Mesendoderm (in vitro differentiated cells): ENCODE measurements at regions not wholly inside any gene's neighbourhood (a gene's known extent, or its start where the extent isn't known, plus 50 kb on each side); places are given as distances from the start of the nearest gene placed in this dataset.

Source experiments
- DNase-seq: peaks from one replicate; pipeline ENCODE4 v3.0.0; 2013
- H2AK5ac ChIP-seq: 2 replicates; pipeline ENCODE4 v1.6.1; 2013; ENCODE audit warnings: low read length, inconsistent platforms
- H2BK120ac ChIP-seq: 2 replicates; pipeline ENCODE4 v1.6.1; 2013; ENCODE audit warnings: low read depth, mild to moderate bottlenecking, low read length, moderate library complexity, mixed read lengths
- H2BK15ac ChIP-seq: replicated peaks from 2 replicates; pipeline ENCODE4 v1.6.1; 2013; ENCODE audit warnings: low read depth, mild to moderate bottlenecking, moderate library complexity
- H2BK5ac ChIP-seq: 2 replicates; pipeline ENCODE4 v1.6.1; 2013; ENCODE audit warnings: low read length, inconsistent platforms
- H3K18ac ChIP-seq: 2 replicates; pipeline ENCODE4 v1.6.1; 2013; ENCODE audit warnings: mild to moderate bottlenecking, low read length, mixed read lengths
- H3K23ac ChIP-seq: one replicate; pipeline ENCODE4 v1.6.1; 2013; ENCODE audit warnings: low read length
- H3K27ac ChIP-seq: 2 replicates; pipeline ENCODE4 v1.5.1; 2013; ENCODE audit warnings: low read depth, mild to moderate bottlenecking, inconsistent platforms, low read length, moderate library complexity
- H3K27me3 ChIP-seq: 2 replicates; pipeline ENCODE4 v1.6.1; 2013; ENCODE audit warnings: low read length, control low read depth, mild to moderate bottlenecking, inconsistent platforms; ENCODE audit not compliant: insufficient read depth, poor library complexity
- H3K36me3 ChIP-seq: 2 replicates; pipeline ENCODE4 v1.6.1; 2013; ENCODE audit warnings: low read length, inconsistent platforms; ENCODE audit not compliant: control insufficient read depth, insufficient read depth
- H3K4ac ChIP-seq: one replicate; pipeline ENCODE4 v1.6.1; 2013; ENCODE audit warnings: low read depth, mild to moderate bottlenecking, low read length, moderate library complexity
- H3K4me1 ChIP-seq: 2 replicates; pipeline ENCODE4 v1.6.1; 2013; ENCODE audit warnings: low read depth, low read length, inconsistent platforms; ENCODE audit not compliant: control insufficient read depth
- H3K4me2 ChIP-seq: 2 replicates; pipeline ENCODE4 v1.6.1; 2013; ENCODE audit warnings: low read length
- H3K4me3 ChIP-seq: 2 replicates; pipeline ENCODE4 v1.5.1; 2013; ENCODE audit warnings: mild to moderate bottlenecking, low read length
- H3K56ac ChIP-seq: one replicate; pipeline ENCODE4 v1.6.1; 2013; ENCODE audit warnings: low read length
- H3K79me1 ChIP-seq: 2 replicates; pipeline ENCODE4 v1.6.1; 2013; ENCODE audit warnings: low read length, inconsistent platforms
- H3K79me2 ChIP-seq: 2 replicates; pipeline ENCODE4 v1.6.1; 2013; ENCODE audit warnings: mild to moderate bottlenecking, low read length; ENCODE audit not compliant: control insufficient read depth, insufficient read depth
- H3K9ac ChIP-seq: 2 replicates; pipeline ENCODE4 v1.6.1; 2013; ENCODE audit warnings: low read length, inconsistent platforms
- H4K5ac ChIP-seq: one replicate; pipeline ENCODE4 v1.6.1; 2013; ENCODE audit warnings: low read length
- H4K8ac ChIP-seq: one replicate; pipeline ENCODE4 v1.6.1; 2013; ENCODE audit warnings: low read depth, mild to moderate bottlenecking, control low read depth, low read length, moderate library complexity
- WGBS: extraction: QIAGEN DNeasy Blood & Tissue Kit; methylation state at CpG from one replicate; pipeline ENCODE4 v1.1.7; 2013; ENCODE audit warnings: low lambda C conversion rate, missing lambda C conversion rate; ENCODE audit not compliant: insufficient coverage; ENCODE audit errors: extremely low coverage; 5-methylcytosine and 5-hydroxymethylcytosine counted together

DNA sequence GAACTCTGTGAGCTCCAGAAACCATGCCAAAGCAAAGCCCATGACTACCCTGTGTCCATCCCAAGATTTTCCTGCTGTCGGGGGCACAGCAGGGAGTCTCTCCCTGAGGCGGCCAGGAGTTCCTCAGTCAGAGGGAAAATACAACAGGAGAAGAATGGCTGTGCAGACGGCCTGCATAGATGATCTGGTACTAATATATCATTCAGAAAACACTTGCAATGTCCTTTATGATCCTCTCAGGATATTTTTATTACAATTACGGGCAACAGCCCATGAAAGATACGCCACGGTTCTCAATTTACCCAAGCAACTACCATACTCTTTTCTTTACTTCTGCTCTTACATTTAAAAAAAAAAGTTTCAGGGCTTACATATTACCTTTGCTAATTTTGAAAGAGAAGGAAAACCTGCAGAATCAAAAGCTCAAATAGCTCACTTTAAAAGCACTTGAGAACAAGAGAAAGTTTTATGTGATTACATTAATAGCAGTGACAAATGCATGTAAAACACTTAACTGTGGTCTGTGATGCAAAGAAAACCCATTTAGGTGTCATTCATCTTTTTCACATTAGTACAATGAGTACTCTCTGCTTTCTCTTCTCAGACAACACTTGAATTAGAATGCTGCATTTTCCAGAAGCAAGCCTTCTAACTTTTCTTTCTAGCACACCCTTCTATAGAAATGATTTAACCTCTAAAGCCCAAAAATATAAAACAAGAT, 460.8 kb downstream of the KLF5 start:
- Histone ChIP-seq H4K5ac (no peak overlapping the region), H2BK120ac (no peak overlapping the region), H3K23ac (no peak overlapping the region), H3K18ac (no peak overlapping the region), H3K36me3 (no peaks in the 10 kb centered on the region), H3K27ac (no peak overlapping the region), H3K4me3 (no peak overlapping the region), H2BK15ac (no peak overlapping the region), H2AK5ac (no peak overlapping the region), H3K79me1 (no peaks in the 10 kb centered on the region), H3K56ac (no peak overlapping the region), H3K4me2 (no peak overlapping the region), H3K27me3 (no peaks in the 10 kb centered on the region), H3K4ac (no peak overlapping the region), H3K9ac (no peak overlapping the region), H3K4me1 (no peaks in the 10 kb centered on the region), H2BK5ac (no peak overlapping the region), H3K79me2 (no peaks in the 10 kb centered on the region), H4K8ac (no peak overlapping the region)
- DNase-seq, result no peak
- WGBS, result no CpG with 5 or more reads among the region's 6 CpGs

DNA sequence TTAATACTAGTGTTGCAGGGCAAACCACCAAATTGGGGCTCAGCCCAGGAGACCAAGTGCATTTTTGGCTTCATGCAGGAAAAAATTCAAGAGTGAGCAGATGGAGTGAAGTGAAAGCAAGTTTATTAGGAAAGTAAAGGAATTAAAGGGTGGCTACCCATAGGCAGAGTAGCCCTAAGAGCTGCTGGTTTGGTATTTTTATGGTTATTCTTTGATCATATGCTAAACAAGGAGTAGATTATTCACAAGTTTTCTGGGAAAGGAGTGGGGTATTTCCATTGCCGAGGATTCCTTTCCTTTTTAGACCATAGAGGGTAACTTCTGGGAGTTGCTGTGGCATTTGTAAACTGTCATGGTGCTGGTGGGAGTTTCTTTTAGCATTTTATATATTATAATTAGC, 459.0 kb downstream of the KLF5 start:
- Histone ChIP-seq H3K79me2 (no peaks in the 10 kb centered on the region), H3K27ac (no peak overlapping the region), H2BK15ac (no peak overlapping the region), H3K9ac (no peak overlapping the region), H3K4ac (no peak overlapping the region), H3K79me1 (no peaks in the 10 kb centered on the region), H2BK120ac (no peak overlapping the region), H3K23ac (no peak overlapping the region), H3K4me3 (no peak overlapping the region), H3K27me3 (no peaks in the 10 kb centered on the region), H2BK5ac (no peak overlapping the region), H4K8ac (no peak overlapping the region), H3K18ac (no peak overlapping the region), H3K36me3 (no peaks in the 10 kb centered on the region), H4K5ac (no peak overlapping the region), H3K56ac (no peak overlapping the region), H3K4me2 (no peak overlapping the region), H2AK5ac (no peak overlapping the region), H3K4me1 (no peaks in the 10 kb centered on the region)
- DNase-seq, result no peak
- no CpG with 5 or more reads among the region's 1 CpG for WGBS

DNA sequence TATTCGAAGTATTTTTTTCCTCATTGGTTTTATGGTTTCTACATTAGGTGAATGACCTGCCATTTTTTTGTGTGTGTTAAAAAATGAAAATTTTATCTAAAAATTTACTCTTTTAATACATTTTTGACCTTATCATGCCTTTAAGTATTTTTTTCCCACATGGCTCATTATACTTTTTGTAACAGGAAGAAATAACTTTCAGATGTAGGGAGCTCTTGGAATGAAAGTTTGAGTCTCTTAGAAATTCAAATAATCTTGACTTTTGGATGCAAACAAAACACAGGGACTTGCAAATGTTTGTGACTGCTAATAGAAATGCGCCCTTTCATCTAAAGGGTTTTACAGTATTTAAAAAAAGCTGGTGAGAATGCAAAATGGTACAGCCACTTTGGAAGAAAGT, 457.9 kb downstream of the KLF5 start:
- Histone ChIP-seq H3K79me1 (no peaks in the 10 kb centered on the region), H4K5ac (no peak overlapping the region), H2AK5ac (no peak overlapping the region), H3K79me2 (no peaks in the 10 kb centered on the region), H3K4ac (no peak overlapping the region), H2BK15ac (no peak overlapping the region), H3K23ac (no peak overlapping the region), H4K8ac (no peak overlapping the region), H3K9ac (no peak overlapping the region), H3K4me2 (no peak overlapping the region), H3K27me3 (no peaks in the 10 kb centered on the region), H3K4me3 (no peak overlapping the region), H3K27ac (no peak overlapping the region), H3K18ac (no peak overlapping the region), H3K56ac (no peak overlapping the region), H3K36me3 (no peaks in the 10 kb centered on the region), H2BK5ac (no peak overlapping the region), H2BK120ac (no peak overlapping the region), H3K4me1 (no peaks in the 10 kb centered on the region)
- no CpG with 5 or more reads among the region's 2 CpGs for WGBS
- DNase-seq, result no peak

DNA sequence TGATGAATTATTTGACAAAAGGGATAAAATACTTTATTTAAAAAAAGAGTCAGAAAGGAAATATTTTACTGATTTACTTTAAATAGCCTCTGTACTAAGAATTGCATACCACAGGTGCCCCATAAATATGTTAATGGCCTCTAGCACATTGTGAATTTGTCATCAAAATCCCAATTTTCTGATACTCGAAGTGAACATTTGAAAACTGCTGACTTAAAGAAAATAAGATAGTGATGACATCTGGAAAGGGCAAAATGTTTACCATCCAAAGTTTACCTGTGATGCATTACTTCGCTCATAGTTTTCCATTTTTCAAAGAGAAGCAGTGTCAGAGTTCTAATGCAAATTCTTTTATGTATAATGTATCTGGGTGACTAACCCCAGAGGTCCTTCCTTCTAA, 455.4 kb downstream of the KLF5 start:
- Histone ChIP-seq H3K4me2 (no peak overlapping the region), H2BK5ac (no peak overlapping the region), H3K56ac (no peak overlapping the region), H3K4me3 (no peak overlapping the region), H3K79me1 (no peaks in the 10 kb centered on the region), H2BK15ac (no peak overlapping the region), H3K27me3 (no peaks in the 10 kb centered on the region), H3K36me3 (no peaks in the 10 kb centered on the region), H3K23ac (no peak overlapping the region), H3K4me1 (no peaks in the 10 kb centered on the region), H4K8ac (no peak overlapping the region), H3K27ac (no peak overlapping the region), H3K4ac (no peak overlapping the region), H3K18ac (no peak overlapping the region), H3K79me2 (no peaks in the 10 kb centered on the region), H4K5ac (no peak overlapping the region), H2BK120ac (no peak overlapping the region), H3K9ac (no peak overlapping the region), H2AK5ac (no peak overlapping the region)
- no CpG with 5 or more reads among the region's 2 CpGs for WGBS
- no peak for DNase-seq

DNA sequence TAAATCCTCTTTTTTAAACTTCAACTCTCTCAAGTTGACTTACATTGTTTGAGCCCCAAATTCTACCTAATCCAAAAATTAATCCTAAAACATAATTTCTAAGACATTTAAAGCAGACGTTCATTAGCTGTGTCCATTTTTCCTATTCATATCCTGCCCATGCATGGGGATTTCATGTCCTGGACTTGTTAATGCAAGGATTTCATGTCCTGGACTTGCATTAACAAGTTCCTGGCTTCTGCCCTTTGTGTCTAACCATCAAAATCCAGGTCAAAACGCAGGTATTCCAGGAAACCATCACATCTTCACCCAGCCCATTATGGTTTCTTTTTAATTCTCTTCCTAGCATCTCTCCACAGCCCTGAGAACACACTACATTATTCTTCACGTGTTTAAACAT, 454.9 kb downstream of the KLF5 start:
- Histone ChIP-seq H4K5ac (no peak overlapping the region), H2BK15ac (no peak overlapping the region), H3K4me3 (no peak overlapping the region), H3K79me2 (no peaks in the 10 kb centered on the region), H3K23ac (no peak overlapping the region), H3K36me3 (no peaks in the 10 kb centered on the region), H3K4ac (no peak overlapping the region), H3K9ac (no peak overlapping the region), H2AK5ac (no peak overlapping the region), H2BK120ac (no peak overlapping the region), H4K8ac (no peak overlapping the region), H3K27me3 (no peaks in the 10 kb centered on the region), H3K79me1 (no peaks in the 10 kb centered on the region), H3K18ac (no peak overlapping the region), H3K27ac (no peak overlapping the region), H3K56ac (no peak overlapping the region), H3K4me2 (no peak overlapping the region), H2BK5ac (no peak overlapping the region), H3K4me1 (no peaks in the 10 kb centered on the region)
- 100% methylated on average over 1 of the region's 3 CpGs for whole genome bisulfite sequencing
- DNase-seq, result no peak

DNA sequence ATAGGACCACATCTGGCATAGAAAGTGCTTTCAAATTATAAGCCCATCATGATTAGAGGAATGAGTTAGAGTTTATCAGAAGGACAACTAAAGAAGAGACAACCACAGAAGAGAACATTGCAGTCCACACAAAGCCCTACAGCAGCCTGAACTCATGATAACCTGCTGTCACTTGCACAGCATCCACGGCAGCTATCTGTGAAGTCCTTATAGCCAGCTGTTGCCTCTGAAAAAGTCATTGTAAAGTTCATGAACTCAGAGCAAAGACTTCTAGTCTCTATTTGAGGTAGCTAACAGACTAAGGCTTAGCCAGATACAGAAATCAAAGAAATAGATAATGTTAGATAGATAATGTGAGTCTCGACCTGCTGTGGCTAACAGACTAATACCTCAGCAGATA, 450.0 kb downstream of the KLF5 start:
- Histone ChIP-seq H3K23ac (no peak overlapping the region), H3K4me3 (no peak overlapping the region)
- WGBS, result no CpG with 5 or more reads among the region's 2 CpGs

More for the DNA sequence above, 450.0 kb downstream of the KLF5 start:
- H3K9ac ChIP-seq, result no peak overlapping the region
- H3K4me1 ChIP-seq, result no peaks in the 10 kb centered on the region
- no peak overlapping the region for H3K4ac ChIP-seq
- no peaks in the 10 kb centered on the region for H3K79me2 ChIP-seq
- no peaks in the 10 kb centered on the region for H3K36me3 ChIP-seq
- no peak overlapping the region for H3K27ac ChIP-seq
- H2AK5ac ChIP-seq, result no peak overlapping the region
- no peak overlapping the region for H2BK15ac ChIP-seq
- H4K8ac ChIP-seq, result no peak overlapping the region
- no peaks in the 10 kb centered on the region for H3K79me1 ChIP-seq
- H3K27me3 ChIP-seq, result no peaks in the 10 kb centered on the region
- H3K4me2 ChIP-seq, result no peak overlapping the region
- no peak overlapping the region for H2BK5ac ChIP-seq
- no peak overlapping the region for H4K5ac ChIP-seq
- H3K56ac ChIP-seq, result no peak overlapping the region
- DNase-seq, result no peak
- no peak overlapping the region for H2BK120ac ChIP-seq
- H3K18ac ChIP-seq, result no peak overlapping the region
